Activated T-helper 2 cell treated with anti-CD3 and anti-CD28 coated beads, Interferon-gamma antibody, Interleukin-2, Interleukin-4, amounts not matched to agents 10 μg/mL and 5 μg/mL and 100 μg/mL, durations not matched to agents 14 hours and 24 hours and 36 hours (primary cell): ENCODE measurements at regions not wholly inside any gene's neighbourhood (a gene's known extent, or its start where the extent isn't known, plus 50 kb on each side); places are given as distances from the start of the nearest gene placed in this dataset.

Experiments
- DNase-seq: peaks from one replicate; pipeline ENCODE4 v3.0.0; 2021; ENCODE audit warnings: low spot score
- H3K27ac Mint-ChIP-seq: one replicate; pipeline ENCODE4 v1.8.0; 2021; ENCODE audit warnings: mixed read lengths
- H3K27me3 Mint-ChIP-seq: one replicate; pipeline ENCODE4 v1.8.0; 2021; ENCODE audit warnings: low read depth, mixed read lengths
- H3K36me3 Mint-ChIP-seq: one replicate; pipeline ENCODE4 v1.8.0; 2021; ENCODE audit warnings: low read depth, mixed read lengths
- H3K4me1 Mint-ChIP-seq: one replicate; pipeline ENCODE4 v1.8.0; 2021; ENCODE audit warnings: low read depth, mixed read lengths
- H3K4me3 Mint-ChIP-seq: one replicate; pipeline ENCODE4 v1.8.0; 2021; ENCODE audit warnings: low read depth, mild to moderate bottlenecking, moderate library complexity, mixed read lengths
- H3K9me3 Mint-ChIP-seq: one replicate; pipeline ENCODE4 v1.8.0; 2021; ENCODE audit warnings: mixed read lengths
- intact Hi-C: fragments of 100-400 bp; cut with micrococcal nuclease; formaldehyde crosslinking; loops from one replicate; pipeline ENCODE4 v1.15.1; 2023

DNA sequence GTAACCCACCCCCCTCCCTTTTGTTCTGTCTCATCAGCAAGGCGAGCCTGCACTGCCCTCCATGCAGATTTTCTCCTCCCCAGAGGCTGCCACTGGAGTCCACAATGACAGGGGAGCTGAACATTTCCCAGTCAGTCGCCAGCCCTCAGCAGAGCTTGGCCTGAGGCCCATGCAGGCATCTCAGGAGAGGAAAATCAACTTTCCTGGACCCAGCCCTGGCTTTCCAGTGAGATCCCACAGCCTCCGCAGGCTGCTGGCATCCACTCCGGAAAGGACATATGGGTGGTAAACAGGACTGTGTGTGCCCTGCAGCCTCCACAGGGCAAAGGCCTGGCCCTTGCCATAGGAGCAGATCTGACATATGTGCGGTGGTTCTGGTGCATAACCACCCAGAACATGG is 253.8 kb downstream of the TNS1 start:
- H3K27ac Mint-ChIP-seq, result no peak overlapping the region
- intact Hi-C loops, result no loop called here
- no peaks in the 10 kb centered on the region for H3K4me1 Mint-ChIP-seq
- H3K27me3 Mint-ChIP-seq, result no peaks in the 10 kb centered on the region
- H3K9me3 Mint-ChIP-seq, result no peaks in the 10 kb centered on the region
- no peaks in the 10 kb centered on the region for H3K36me3 Mint-ChIP-seq
- no peak for DNase-seq
- no peak overlapping the region for H3K4me3 Mint-ChIP-seq

DNA sequence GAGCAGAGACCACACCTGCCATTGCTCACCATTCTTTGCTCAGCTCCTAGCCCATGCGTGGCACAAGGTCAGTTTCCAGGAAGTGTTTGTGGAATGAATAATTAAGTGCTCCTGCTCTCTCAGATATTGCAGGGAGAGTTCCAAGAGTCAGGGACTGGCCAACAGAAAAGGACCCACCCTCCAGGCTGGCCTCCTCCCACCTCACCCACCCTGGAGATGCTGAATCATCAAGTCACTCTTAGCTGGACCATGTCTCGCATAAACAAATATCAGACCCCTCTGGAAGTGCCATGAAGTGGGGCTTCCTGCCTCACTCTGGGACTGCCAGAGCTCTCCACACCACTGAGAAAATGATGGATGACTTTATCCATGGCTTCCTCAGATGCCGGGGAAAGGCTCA is 256.0 kb downstream of the TNS1 start:
- no peak for DNase-seq
- intact Hi-C loops, result no loop called here
- H3K4me3 Mint-ChIP-seq, result no peak overlapping the region
- peaks cover 2% of the 10 kb centered on the region for H3K4me1 Mint-ChIP-seq
- H3K27ac Mint-ChIP-seq, result no peak overlapping the region
- no peaks in the 10 kb centered on the region for H3K9me3 Mint-ChIP-seq
- no peaks in the 10 kb centered on the region for H3K27me3 Mint-ChIP-seq
- no peaks in the 10 kb centered on the region for H3K36me3 Mint-ChIP-seq

DNA sequence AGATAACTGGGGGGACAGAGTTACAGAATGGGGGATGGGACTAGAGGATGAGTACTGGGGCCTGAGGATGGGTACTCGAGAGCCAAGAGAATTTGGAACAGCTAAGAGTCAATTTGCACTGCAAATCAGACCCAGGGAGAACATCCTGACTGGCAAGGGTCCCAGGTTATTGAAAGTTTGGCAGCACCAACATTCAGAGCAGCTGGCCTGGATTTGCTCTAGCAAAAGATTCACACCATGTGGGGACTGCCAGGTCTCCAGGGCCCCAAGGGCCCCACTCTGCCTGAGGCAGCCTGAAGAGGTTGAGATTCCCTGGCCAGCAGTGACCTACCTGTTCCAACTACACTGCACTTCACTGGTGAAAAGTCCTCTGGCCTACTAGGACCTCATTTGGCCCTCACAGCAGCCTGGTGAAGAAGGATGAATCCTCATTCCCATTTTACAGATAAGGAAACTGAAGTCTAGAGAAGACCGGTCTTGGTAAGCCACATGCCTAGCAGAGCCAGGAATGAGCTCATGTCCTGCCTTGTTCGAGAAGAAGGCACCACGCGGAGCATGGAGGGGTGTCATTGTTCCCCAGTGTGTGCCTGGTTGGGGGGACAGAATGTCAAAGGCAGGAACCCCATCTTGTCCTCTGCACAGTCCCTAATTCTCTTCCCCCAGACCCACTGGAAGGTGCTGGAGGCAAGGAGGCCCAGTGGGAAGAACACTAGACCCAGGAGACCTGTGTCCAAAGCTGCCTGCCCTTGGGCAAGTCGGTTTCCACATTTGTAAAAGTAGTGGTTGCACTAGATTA is 258.6 kb downstream of the TNS1 start:
- DNase-seq, result no peak
- H3K27ac Mint-ChIP-seq, result no peak overlapping the region
- intact Hi-C loops, result no loop called here
- peaks cover 2% of the 10 kb centered on the region for H3K4me1 Mint-ChIP-seq
- H3K9me3 Mint-ChIP-seq, result no peaks in the 10 kb centered on the region
- no peaks in the 10 kb centered on the region for H3K36me3 Mint-ChIP-seq
- H3K27me3 Mint-ChIP-seq, result peaks cover 3% of the 10 kb centered on the region
- no peak overlapping the region for H3K4me3 Mint-ChIP-seq

DNA sequence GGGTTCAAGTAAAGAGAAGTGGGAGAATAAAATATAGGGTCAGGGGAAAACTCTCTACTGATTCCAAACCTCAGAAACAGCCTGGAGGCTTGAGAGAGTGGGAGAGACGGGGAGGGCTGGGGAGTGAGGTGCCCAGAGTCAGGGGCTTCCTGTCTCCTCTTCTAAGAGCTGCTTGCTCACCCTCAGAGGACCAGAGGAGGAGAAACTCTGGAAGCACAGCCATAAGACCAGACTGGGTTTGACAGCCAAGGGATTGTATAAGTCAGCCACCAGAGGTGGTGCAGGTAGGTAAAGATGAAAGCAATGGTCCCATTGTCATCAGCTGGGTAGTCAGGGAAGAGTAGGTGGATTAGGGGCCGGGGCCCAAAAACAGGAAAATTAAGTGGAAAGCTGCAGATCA is 259.4 kb downstream of the TNS1 start:
- H3K27me3 Mint-ChIP-seq, result peaks cover 3% of the 10 kb centered on the region
- no peak overlapping the region for H3K4me3 Mint-ChIP-seq
- intact Hi-C loops, result no loop called here
- DNase-seq, result no peak
- no peaks in the 10 kb centered on the region for H3K9me3 Mint-ChIP-seq
- H3K27ac Mint-ChIP-seq, result no peak overlapping the region
- no peaks in the 10 kb centered on the region for H3K36me3 Mint-ChIP-seq
- H3K4me1 Mint-ChIP-seq, result peaks cover 2% of the 10 kb centered on the region

DNA sequence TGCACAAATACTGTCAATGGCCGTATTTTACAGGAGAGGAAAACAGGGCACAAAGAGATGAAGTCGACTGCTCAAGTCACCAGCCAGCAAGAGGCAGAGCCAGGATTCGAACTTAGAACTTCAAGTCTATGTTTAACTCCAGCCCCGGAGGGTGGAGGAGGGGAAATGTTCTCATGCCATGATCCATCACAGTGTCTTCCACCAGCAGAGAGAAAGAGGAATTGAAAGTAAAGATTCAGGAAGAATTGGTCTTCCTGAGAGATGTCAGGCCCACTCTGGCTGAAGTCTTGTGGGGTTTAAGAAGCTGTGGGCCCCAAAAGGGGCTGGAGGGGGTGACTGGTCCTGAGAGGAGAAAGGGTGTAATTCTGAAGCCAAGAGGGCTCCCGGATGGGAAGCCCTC is 260.0 kb downstream of the TNS1 start:
- H3K27ac Mint-ChIP-seq, result no peak overlapping the region
- H3K4me3 Mint-ChIP-seq, result no peak overlapping the region

DNA sequence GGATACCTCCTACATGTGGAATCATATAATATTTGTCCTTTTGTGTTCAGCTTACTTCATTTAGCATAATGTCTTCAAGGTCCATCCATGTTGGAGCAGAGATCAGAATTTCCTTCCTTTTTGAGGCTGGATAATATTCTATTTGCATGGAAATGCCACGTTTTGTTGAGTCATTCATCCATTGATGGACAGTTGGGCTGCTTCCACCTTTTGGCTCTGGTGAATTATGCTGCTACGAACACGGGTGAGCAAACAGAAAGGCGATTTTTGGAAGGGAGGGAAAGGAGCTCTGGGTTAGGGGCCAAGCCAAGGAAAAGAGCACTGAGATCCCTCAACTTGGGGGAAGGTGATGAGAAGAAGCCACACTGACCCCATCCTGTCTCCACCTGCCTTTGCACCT is 260.5 kb downstream of the TNS1 start:
- no peaks in the 10 kb centered on the region for H3K9me3 Mint-ChIP-seq
- H3K27ac Mint-ChIP-seq, result no peak overlapping the region
- peaks cover 2% of the 10 kb centered on the region for H3K4me1 Mint-ChIP-seq
- intact Hi-C loops, result no loop called here
- peaks cover 3% of the 10 kb centered on the region for H3K27me3 Mint-ChIP-seq
- no peak for DNase-seq
- H3K4me3 Mint-ChIP-seq, result no peak overlapping the region
- H3K36me3 Mint-ChIP-seq, result no peaks in the 10 kb centered on the region

More for the DNA sequence above, 260.0 kb downstream of the TNS1 start:
- intact Hi-C loops, result no loop called here
- no peak for DNase-seq
- peaks cover 3% of the 10 kb centered on the region for H3K27me3 Mint-ChIP-seq
- H3K36me3 Mint-ChIP-seq, result no peaks in the 10 kb centered on the region
- peaks cover 2% of the 10 kb centered on the region for H3K4me1 Mint-ChIP-seq
- no peaks in the 10 kb centered on the region for H3K9me3 Mint-ChIP-seq

DNA sequence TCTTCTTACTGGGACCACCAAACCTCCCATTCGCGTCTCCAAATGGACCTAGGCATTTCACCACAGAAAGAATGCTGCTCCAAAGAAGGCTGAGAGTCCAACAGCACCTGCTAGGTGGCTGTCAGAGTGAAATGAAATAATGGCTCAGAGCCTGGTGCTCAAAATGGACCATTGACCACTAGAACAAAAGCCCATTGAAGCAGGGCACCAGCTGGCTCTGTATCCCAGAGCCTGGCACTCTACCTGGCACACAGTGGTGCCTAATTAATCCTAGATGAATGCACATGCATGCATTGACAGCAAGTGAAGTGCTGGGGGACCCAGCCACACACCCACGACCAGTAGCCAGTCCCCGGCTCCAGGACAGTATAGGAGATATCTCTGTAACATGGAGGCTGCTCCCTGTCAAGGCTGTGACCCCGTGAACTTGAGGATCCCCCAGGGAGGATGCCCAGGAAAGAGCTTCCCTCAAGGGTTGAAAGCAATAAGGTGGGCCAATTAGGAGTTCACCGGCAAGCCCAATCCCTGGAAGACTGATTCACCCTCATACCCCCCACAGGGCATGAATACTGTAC is 261.3 kb downstream of the TNS1 start:
- peaks cover 2% of the 10 kb centered on the region for H3K4me1 Mint-ChIP-seq
- no peak overlapping the region for H3K27ac Mint-ChIP-seq
- no peak for DNase-seq
- H3K9me3 Mint-ChIP-seq, result no peaks in the 10 kb centered on the region
- no peaks in the 10 kb centered on the region for H3K36me3 Mint-ChIP-seq
- peaks cover 3% of the 10 kb centered on the region for H3K27me3 Mint-ChIP-seq
- intact Hi-C loops, result no loop called here
- no peak overlapping the region for H3K4me3 Mint-ChIP-seq

DNA sequence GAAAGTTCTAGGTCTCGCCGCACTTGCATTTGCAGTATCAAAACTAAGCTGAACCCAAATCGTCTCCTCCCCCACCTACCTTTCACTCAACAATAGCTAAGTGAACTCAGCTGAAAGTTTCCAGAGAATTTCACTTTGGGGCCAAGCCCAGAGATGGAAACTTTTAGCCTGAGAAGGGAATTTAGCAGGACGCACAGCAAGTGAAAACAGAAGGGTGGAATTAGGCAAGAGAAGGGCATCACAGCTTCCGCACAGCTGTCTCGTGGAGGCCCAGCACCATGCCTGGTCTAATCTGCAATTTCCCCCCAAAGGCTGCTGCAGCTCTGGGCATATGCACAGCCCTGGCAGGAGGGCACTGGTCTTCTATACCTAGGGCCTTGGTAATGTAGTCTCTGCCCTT is 262.0 kb downstream of the TNS1 start:
- no peaks in the 10 kb centered on the region for H3K36me3 Mint-ChIP-seq
- H3K9me3 Mint-ChIP-seq, result no peaks in the 10 kb centered on the region
- peaks cover 3% of the 10 kb centered on the region for H3K27me3 Mint-ChIP-seq
- no peak overlapping the region for H3K4me3 Mint-ChIP-seq
- DNase-seq, result no peak
- H3K4me1 Mint-ChIP-seq, result peaks cover 2% of the 10 kb centered on the region
- intact Hi-C loops, result no loop called here
- no peak overlapping the region for H3K27ac Mint-ChIP-seq

DNA sequence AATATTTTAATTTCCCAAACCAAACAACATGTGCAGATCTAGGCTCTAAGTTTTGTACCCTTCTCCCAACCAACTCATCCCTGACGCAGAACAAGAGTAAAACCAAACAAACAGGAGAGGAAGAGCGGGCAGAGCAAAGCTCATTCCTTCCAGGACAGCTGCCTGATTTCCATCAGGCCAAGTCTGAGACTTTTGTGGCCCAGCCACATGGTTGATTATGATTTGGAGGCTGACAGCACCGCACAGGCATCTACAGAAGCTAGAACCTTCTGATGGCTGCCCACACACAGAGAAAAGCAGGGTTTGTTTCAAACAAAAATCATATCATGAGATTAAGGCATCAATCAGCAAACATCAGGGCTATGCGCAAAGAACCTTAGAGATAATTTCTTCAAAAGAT is 262.6 kb downstream of the TNS1 start:
- Mint-ChIP-seq H3K9me3 (no peaks in the 10 kb centered on the region), H3K36me3 (no peaks in the 10 kb centered on the region), H3K27ac (no peak overlapping the region), H3K4me3 (no peak overlapping the region), H3K27me3 (peaks cover 3% of the 10 kb centered on the region), H3K4me1 (peaks cover 6% of the 10 kb centered on the region)
- intact Hi-C loops, result no loop called here
- no peak for DNase-seq

DNA sequence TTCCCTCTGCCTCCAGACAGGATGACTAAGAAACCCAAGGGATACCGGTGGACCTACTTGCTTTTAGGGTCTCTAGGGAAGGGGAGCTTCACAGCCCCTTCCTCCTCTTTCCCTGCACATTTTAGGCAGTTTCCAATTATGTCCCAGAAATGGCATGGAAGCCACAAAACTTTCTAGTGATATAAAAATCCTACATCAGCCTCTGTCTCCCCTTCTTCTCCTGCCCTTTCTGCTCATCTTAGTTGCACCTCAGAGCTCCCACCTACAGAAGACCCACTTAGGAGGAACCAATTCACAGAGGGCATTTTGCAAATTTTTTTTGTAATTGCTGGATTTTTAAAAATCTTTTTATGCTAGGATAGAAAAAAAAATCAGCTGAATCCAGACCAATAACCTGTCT is 263.1 kb downstream of the TNS1 start:
- no peak overlapping the region for H3K4me3 Mint-ChIP-seq
- H3K27me3 Mint-ChIP-seq, result peaks cover 3% of the 10 kb centered on the region
- DNase-seq, result no peak
- H3K9me3 Mint-ChIP-seq, result no peaks in the 10 kb centered on the region
- intact Hi-C loops, result no loop called here
- H3K36me3 Mint-ChIP-seq, result no peaks in the 10 kb centered on the region
- H3K27ac Mint-ChIP-seq, result no peak overlapping the region
- peaks cover 7% of the 10 kb centered on the region for H3K4me1 Mint-ChIP-seq

DNA sequence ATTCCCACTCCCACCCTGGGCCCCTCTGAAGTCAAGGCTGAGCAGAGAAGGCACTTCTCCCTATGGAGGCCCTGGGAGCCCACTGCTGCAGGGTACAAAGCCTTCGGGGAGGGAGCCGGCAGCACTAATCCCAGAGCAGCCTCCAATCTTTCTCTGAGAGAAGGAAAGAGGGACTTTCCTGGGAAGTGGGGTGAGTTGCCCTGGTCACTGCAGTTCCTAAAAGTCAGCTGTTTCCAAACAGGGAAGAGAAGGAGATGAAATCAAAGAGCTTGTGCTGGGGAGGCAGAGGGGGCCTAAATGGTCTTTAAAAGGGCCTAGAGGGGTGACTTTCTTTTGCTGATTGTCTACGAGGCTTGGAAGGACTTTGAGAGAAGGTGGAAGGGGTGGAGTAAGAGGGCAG is 264.7 kb downstream of the TNS1 start:
- DNase-seq, result no peak
- no peak overlapping the region for H3K27ac Mint-ChIP-seq
- intact Hi-C loops, result no loop called here
- H3K4me1 Mint-ChIP-seq, result peaks cover 10% of the 10 kb centered on the region
- H3K36me3 Mint-ChIP-seq, result no peaks in the 10 kb centered on the region
- H3K9me3 Mint-ChIP-seq, result no peaks in the 10 kb centered on the region
- peaks cover 3% of the 10 kb centered on the region for H3K27me3 Mint-ChIP-seq
- no peak overlapping the region for H3K4me3 Mint-ChIP-seq

DNA sequence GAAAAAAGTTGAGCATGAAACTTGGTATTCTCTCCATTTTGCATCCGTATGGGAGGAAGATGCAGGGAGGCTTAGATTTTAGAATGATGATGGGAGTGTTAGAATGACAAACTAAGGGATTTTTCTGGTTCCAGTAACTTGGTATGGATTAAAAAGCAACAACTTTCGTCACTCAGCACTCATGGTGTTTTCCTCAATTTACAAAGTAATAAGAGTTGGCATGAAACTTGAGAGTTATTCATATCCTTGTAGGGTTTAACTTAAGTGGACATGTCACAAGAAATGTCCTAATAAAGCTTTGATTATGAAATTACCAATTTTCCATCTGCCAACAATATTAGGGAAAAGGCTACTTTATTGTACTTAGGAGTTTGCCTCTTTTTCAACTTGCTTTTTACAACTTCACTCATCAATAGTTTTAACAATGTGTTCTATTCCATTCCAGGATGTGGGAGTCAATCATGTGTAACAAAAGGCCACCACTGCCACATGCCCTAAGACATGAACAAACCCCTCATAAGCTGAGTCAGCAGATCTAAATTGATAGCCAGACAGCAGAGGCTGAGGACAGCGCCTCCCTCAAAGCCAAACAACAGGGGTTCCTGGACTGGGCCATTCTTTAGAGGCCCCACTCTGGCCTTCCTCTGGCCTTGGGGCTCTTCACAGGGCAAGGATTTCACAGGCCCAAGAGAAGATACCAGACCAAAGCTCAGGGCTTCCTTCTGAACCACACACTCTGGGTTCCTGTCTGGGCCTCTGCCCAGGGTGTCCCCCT is 265.8 kb downstream of the TNS1 start:
- intact Hi-C loops, result no loop called here
- Mint-ChIP-seq H3K4me1 (peaks cover 8% of the 10 kb centered on the region), H3K27me3 (peaks cover 3% of the 10 kb centered on the region), H3K9me3 (no peaks in the 10 kb centered on the region), H3K27ac (no peak overlapping the region), H3K36me3 (no peaks in the 10 kb centered on the region), H3K4me3 (no peak overlapping the region)
- DNase-seq, result no peak

DNA sequence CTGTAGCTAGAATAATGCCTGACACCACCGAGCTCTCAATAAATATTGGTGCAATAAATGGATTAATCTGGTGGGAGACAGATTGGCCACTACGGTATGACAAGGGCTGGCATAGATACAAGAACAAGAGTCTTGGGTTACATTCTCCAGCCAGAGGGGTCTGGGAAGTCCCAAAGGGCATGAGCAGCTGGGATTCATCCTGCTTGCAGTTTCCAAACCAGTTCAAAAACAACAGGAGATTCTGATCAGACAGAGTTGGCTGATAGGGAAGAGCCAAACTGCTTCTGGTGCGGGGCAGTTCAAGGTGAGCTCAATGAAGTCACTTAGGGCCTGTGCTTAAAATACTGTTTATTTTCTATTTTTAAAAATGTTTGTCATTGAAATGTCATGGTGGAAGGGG is 266.9 kb downstream of the TNS1 start:
- Mint-ChIP-seq H3K4me1 (peaks cover 8% of the 10 kb centered on the region), H3K4me3 (no peak overlapping the region), H3K36me3 (no peaks in the 10 kb centered on the region), H3K27me3 (peaks cover 3% of the 10 kb centered on the region), H3K9me3 (no peaks in the 10 kb centered on the region), H3K27ac (no peak overlapping the region)
- intact Hi-C loops, result no loop called here
- DNase-seq, result no peak
